ENCODE measurements at regions not wholly inside any gene's neighbourhood (a gene's known extent, or its start where the extent isn't known, plus 50 kb on each side); places are given as distances from the start of the nearest gene placed in this dataset.

DNA sequence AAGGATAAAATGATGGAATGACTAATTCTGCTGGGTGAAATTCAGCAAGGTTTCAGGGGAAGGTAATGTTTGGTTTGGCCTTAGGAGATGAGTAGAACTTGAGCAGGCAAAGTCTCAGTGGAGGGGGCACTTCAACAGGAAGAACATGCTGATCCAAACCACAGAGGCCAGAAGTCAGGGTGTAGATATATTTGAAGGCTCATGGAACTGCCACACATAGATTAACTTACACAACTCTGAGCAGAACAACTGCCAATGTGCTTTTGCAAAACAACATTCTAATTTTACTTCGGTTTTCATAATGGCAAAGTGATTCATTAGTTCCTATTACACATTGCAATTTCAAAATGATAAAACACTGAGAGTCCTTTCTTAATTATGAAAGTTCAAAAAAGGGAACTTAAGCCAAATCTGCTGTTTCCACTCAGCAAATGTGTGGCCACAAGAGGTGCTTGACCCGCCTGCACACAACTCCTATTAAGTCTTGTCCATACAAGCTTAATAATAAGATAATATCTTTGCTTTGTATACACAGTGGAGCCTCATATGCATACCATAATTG lies 284.8 kb downstream of the MREG start:
- no peak for TF ChIP-seq GTF2I (CRISPR knock-in tag; conservative IDR thresholded peaks at IDR 0.05)
- TF ChIP-seq TEAD4 (CRISPR knock-in tag; IDR thresholded peaks at IDR 0.05): no peak
- TF ChIP-seq, protein P1, sequence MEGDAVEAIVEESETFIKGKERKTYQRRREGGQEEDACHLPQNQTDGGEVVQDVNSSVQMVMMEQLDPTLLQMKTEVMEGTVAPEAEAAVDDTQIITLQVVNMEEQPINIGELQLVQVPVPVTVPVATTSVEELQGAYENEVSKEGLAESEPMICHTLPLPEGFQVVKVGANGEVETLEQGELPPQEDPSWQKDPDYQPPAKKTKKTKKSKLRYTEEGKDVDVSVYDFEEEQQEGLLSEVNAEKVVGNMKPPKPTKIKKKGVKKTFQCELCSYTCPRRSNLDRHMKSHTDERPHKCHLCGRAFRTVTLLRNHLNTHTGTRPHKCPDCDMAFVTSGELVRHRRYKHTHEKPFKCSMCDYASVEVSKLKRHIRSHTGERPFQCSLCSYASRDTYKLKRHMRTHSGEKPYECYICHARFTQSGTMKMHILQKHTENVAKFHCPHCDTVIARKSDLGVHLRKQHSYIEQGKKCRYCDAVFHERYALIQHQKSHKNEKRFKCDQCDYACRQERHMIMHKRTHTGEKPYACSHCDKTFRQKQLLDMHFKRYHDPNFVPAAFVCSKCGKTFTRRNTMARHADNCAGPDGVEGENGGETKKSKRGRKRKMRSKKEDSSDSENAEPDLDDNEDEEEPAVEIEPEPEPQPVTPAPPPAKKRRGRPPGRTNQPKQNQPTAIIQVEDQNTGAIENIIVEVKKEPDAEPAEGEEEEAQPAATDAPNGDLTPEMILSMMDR (IDR thresholded peaks at IDR 0.05): no peak
- TF ChIP-seq, protein P2, sequence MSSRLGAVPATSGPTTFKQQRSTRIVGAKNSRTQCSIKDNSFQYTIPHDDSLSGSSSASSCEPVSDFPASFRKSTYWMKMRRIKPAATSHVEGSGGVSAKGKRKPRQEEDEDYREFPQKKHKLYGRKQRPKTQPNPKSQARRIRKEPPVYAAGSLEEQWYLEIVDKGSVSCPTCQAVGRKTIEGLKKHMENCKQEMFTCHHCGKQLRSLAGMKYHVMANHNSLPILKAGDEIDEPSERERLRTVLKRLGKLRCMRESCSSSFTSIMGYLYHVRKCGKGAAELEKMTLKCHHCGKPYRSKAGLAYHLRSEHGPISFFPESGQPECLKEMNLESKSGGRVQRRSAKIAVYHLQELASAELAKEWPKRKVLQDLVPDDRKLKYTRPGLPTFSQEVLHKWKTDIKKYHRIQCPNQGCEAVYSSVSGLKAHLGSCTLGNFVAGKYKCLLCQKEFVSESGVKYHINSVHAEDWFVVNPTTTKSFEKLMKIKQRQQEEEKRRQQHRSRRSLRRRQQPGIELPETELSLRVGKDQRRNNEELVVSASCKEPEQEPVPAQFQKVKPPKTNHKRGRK (CRISPR knock-in tag; IDR thresholded peaks at IDR 0.05; ENCODE audit: borderline replicate concordance): no peak
- TF ChIP-seq ZNF263 (CRISPR knock-in tag; IDR thresholded peaks at IDR 0.05; ENCODE audit: low read depth): no peak
- TF ChIP-seq, protein P3, sequence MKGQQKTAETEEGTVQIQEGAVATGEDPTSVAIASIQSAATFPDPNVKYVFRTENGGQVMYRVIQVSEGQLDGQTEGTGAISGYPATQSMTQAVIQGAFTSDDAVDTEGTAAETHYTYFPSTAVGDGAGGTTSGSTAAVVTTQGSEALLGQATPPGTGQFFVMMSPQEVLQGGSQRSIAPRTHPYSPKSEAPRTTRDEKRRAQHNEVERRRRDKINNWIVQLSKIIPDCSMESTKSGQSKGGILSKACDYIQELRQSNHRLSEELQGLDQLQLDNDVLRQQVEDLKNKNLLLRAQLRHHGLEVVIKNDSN (CRISPR knock-in tag; IDR thresholded peaks at IDR 0.05): no peak
